RKO (cell line): ENCODE measurements at regions not wholly inside any gene's neighbourhood (a gene's known extent, or its start where the extent isn't known, plus 50 kb on each side); places are given as distances from the start of the nearest gene placed in this dataset.
"Not testable (repeated sequence)": the region's sequence is repeated elsewhere in the genome, so short reads cannot be mapped to it uniquely, and the experiment has no call there.

Experiments
- DNase-seq: peaks from one replicate; pipeline ENCODE4 v3.0.0-alpha.2; 2016; ENCODE audit warnings: low spot score

DNA sequence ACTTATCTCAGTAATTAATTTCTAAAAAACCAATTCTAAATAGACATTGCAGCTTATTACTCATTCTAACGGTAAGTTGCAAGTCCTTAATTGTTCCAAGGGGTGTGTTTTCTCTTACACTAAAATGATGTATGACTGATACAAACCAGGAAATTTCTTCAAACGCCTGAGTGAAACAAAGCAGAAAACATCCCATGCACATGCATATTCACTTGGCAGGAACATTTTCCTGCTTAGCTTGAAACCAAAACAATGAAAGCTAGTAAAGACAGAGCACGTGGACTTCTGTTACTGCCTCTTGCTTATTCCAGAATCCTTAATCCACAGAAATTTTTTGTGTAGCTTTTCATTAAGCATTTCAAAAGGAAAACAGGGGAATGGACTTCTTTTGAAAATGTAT, 187.7 kb downstream of the MTERF1 start:
- DNase-seq, result no peak

DNA sequence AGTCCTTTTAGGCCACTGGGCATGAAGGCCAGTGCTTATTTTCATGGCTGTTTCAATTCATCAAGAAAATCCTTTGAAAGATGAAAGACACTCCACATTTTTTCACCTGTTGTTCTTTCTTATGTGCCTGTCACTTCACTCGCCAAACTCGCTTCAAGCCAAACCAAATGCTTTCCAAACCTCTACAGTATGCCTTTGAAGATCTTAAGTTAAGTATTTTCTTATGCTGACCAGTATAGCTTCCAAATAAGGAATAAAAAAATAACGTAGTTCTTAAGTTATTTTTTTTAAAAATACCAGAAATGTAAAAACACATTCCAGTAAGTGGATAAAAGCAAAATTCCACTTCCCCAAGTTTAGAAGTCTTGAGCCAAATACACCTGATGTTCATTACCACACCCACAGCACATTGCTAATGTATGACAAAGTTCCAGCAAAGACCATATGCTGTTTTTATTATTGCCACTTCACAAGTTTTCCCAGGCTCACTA, 186.1 kb downstream of the MTERF1 start:
- no peak for DNase-seq

DNA sequence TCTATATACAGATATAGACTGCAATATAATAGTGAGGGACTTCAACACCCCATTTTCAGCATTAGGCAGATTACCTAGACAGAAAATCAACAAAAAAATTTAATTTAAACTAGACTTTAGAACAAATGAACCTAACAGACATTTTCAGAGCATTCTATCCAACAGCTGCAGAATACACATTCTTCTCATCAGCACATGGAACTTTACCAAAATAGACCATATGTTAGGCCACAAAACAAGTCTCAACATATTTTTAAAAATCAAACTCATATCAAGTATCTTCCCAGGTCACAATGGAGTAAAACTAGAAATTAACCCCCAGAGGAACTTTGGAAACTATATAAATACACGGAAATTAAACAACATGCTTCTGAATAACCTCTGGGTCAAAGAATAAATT, 169.6 kb downstream of the MTERF1 start:
- DNase-seq, result no peak

DNA sequence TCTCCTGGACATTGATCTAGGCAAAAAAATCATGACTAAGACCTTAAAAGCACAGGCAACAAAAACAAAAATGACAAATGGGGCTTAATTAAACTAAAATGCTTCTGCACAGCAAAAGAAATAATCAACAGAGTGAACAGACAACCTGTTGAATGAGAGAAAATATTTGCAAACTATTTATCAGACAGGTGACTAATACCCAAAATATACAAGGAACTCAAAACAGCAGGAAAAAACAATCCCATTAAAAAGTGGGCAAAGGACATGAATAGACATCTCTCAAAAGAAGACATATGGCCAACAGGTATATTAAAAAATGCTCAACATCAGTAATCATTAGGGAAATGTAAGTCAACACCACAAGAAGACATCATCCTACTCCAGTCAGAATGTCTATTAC, 166.8 kb downstream of the MTERF1 start:
- no peak for DNase-seq

DNA sequence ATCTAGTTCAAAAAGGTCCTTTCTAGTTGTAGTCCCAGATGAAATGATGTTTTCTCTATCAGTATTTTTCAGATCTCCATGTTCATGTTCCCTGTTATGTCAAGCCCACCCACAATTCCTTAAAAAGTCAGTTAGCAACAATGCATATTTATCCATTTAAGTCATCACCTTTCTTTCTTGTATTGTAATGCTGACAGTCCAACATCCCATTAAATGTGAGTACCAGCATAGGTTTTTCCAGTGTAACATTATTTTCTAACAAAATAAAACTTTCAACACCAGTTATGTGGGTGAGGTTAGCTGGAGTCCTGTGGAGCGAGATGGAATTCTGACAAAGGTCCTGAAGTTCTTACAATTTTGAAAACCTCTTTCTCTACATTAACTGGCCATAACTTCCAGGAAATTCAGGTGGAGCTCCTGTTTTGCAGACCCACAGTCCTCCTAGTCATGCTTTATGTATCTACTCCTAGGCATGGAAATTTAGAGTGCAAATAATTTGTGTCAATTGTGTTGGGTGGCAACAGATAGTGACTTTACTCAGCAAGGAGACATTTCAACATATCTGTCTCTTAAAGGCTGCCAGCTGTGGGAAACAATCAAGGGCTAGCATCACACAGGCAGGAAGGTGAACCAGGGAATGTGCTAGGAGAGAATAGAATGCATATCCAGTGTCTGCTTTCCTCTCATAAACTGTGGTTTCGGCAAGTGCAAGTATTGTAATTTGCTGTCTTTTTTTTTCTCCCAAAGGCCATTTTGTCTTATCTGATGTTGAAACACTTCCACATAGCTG, 162.6 kb downstream of the MTERF1 start:
- no peak for DNase-seq

DNA sequence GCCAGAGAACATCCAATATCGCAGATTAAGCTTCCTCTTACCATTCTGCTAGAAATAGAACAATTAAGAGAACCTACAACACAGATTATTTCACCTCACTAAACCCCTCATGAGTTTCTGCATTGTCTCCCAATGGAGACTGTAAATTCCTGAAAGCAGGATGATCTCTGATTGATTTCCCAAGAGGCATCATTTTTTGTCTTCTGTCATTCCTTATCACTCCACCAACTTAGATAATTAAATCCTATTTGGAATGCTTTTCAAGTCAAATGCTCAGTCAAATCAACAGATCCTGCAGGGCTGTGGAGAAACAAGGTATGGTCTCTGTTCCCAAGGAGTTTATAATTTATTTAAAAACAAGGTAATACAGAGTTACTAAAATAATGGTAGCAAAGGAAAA, 161.5 kb downstream of the MTERF1 start:
- no peak for DNase-seq

DNA sequence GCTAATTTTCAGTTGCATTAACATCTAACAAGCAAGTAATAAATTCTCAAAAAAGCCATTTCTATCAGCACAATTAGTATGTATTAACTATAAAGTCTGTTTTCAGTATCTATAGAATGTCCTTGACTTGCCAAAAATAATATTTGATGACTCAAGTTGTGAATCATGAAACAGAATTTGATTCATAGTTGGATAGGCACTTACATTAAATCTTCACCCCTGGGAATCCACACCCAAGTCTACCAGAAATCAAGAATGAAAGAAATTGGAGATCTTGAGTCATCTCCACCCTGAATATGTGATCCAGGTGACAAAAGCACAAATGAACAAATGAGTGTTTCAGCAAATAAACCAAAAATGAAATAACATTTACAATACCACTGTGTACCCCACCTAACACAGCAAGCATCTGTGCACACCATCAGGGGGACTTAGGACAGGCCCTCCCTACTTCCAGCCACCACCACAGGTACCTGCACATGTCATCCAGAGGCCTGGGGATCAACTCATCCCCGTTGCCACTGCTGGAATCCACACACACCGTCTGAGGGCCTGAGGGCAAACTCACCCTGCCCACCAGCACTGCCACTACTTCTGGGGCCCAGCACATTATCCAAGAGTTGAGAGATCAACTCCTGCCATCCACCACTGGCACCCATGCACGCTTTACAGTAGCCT, 160.1 kb downstream of the MTERF1 start:
- no peak for DNase-seq

DNA sequence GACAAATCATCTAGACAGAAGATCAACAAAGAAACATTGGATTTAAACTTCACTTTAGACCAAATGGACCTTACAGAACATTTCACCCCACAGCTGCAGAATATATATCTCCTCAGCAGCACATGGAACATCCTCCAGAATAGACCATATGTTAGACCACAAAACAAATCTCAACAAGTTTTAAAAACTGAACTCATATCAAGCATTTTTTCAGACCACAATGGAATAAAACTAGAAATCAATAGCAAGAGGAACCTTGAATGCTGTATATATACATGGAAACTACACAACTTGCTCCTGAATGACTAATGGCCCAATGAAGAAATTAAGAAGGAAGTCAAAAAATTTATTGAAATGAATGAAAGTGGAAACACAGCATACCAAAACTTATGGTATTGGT, 157.7 kb downstream of the MTERF1 start:
- no peak for DNase-seq

DNA sequence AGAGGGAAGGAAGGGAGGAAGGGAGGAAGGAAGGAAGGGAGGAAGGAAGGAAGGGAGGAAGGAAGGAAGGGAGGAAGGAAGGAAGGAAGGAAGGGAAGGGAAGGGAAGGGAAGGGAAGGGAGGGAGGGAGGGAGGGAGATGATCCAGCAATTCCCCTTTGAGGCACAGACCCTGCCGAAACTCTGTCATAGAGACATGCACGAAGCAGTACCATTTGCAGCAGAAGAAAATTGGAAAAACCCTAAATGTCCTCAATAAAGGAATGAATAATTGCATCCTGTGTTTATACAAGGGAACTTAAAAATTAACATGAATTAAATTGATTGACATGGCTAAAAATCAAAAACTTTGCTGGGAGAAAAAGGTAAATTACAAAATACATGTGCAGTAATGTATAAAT, 151.5 kb downstream of the MTERF1 start:
- DNase-seq, result not testable (repeated sequence)

DNA sequence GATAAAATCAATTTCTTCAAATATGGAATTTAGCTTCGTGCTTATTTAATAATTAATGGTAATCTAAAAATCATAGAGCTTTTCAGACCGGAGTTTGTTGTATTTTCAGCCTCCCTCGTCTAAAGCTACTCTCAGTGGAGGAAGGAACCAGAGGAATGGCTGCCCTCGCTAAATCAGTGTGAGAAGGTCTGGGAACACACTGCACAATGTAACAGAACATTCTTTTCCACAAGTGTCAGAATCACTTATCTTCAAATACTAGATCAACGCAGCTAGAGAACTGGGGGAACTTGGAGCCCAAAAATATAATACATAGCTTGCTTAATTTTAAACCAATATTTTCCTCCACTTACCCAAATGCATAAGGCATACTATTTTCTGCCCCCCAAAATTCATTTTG, 148.5 kb downstream of the MTERF1 start:
- DNase-seq, result no peak

DNA sequence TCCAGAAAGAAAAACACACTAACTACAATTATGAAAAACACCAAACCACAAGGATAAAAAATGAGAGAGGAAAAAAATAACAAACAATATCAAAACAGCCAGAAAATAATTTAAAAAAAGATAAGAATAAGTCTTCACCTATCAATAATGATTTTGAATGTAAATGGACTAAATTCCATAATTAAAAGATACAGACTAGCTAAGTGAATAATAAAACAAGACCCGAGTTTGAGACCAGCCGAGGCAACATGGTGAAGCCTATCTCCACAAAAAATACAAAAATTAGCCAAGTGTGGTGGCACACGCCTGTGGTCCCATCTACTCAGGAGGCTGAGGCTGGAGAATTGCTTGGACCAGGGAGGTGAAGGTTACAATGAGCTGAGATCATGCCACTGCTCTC, 131.1 kb downstream of the MTERF1 start:
- DNase-seq, result no peak

DNA sequence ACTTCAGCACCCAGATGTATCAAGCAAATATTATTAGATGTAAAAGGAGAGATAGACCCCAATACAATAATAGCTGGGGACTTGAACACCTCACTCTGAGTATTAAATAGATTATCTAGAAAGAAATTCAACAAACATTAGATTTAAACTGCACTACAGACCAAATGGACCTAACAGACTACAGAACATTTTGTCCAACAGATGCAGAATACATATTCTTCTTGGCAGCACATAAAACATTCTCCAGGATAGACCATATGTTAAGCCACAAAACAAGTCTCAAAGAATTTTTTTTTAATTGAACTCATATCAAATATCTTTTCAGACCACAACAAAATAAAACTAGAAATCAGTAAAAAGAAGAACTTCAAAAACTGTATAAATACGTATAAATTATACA, 130.4 kb downstream of the MTERF1 start:
- no peak for DNase-seq

DNA sequence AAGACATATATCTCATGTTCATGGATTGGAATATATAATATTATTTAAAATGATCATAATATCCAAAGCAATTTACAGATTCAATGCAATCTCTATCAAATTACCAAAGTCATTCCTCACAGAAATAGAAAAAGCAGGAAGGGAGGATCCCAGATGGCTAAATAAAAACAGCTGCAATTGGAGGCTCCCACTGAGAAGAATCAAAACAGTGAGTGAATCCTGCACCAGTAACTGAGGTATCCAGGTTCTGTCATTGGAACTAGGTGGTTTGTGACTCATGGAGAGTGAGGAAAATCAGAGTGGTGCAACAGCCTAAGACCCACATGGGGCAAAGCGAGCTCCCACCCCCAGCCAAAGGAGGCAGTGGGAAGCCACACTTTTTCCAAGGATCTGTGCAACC, 128.4 kb downstream of the MTERF1 start:
- DNase-seq, result no peak

DNA sequence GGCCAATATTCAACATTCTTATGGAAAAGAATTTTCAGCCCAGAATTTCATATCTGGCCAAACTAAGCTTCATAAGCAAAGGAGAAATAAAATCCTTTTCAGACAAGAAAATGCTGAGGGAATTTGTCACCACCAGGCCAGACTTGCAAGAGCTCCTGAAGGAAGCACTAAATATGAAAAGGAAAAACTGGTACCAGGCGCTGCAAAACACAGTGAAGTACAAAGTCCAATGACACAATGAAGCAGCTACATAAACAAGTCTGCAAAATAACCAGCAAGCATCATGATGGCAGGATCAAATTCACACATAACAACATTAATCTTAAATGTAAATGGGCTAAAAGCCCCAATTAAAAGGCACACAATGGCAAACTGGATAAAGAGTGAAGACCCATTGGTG, 126.2 kb downstream of the MTERF1 start:
- not testable (repeated sequence) for DNase-seq

DNA sequence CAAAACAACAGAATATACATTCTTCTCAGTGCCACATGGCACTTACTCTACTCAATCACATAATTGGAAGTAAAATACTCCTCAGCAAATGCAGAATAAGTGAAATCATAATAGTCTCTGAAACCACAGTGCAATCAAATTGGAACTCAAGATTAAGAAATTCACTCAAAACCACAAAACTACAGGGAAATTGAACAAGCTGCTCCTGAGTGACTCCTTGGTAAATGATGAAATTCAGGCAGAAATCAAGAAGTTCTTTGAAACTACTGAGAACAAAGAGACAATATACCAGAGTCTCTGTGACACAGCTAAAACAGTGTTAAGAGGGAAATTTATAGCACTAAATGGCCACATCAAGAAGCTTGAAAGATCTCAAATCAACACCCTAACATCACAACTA, 125.4 kb downstream of the MTERF1 start:
- not testable (repeated sequence) for DNase-seq

DNA sequence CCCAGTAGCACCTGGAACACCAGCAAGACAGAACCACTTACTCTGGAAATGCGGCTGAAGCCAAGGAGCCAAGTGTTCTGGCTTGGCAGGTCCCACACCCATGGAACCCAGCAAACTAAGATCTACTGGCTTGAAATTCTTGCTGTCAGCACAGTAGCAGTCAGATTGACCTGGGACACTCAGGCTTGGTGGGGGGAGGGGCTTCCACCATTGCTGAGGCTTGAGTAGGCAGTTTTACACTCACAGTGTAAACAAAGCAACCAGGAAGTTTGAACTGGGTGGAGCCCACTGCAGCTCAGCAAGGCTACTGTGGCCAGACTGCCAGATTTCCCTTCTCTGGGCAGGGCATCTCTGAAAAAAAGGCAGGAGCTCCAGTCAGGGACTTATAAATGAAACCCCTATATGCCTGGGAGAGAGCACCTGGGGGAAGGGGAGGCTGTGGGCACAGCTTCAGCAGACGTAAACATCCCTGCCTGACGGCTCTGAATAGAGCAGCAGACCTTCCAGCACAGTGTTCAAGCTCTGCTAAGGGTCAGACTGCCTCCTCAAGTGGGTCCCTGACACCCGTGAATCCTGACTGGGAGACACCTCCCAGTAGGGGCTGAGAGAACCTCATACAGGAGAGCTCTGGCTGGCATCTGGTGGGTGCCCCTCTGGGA, 121.2 kb downstream of the MTERF1 start:
- no peak for DNase-seq

DNA sequence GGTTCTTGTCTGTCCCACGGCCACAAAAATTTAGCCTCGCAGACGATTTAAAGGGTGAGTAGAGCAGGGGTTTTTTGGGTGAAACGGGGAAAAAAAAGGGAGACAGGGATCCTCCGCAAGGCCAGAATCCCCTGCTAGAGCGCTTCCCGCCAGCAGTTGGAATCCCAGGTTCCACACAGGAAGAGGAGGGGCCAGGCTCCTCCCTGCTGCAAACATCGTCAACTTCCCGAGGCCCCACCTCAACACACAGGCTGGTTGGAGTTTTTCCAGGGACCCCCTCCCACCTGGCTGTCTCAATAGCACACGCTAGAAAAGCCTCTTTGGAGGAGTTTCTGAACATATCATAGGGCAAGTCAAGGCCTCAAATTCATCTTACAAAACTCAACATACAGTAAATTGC, 112.7 kb downstream of the MTERF1 start:
- DNase-seq, result no peak

DNA sequence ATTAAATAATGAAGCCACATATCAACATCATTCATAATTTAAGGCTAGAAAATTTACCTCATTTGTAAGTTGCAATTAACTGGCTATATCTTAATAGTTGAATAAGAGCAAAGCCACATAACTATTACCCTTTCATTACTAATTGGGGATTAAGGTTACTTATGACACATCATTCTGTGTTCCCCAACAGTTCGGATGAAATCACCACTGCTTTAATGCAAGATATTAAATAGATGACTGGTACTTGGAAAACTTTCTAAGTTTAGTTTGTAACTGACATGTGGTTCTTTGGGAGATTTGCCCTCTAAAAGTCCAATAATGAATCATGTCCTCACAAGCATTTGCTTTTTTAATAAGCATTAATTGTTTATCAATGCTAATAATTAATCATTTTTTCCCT, 109.1 kb downstream of the MTERF1 start:
- DNase-seq, result peak; percentile 8

DNA sequence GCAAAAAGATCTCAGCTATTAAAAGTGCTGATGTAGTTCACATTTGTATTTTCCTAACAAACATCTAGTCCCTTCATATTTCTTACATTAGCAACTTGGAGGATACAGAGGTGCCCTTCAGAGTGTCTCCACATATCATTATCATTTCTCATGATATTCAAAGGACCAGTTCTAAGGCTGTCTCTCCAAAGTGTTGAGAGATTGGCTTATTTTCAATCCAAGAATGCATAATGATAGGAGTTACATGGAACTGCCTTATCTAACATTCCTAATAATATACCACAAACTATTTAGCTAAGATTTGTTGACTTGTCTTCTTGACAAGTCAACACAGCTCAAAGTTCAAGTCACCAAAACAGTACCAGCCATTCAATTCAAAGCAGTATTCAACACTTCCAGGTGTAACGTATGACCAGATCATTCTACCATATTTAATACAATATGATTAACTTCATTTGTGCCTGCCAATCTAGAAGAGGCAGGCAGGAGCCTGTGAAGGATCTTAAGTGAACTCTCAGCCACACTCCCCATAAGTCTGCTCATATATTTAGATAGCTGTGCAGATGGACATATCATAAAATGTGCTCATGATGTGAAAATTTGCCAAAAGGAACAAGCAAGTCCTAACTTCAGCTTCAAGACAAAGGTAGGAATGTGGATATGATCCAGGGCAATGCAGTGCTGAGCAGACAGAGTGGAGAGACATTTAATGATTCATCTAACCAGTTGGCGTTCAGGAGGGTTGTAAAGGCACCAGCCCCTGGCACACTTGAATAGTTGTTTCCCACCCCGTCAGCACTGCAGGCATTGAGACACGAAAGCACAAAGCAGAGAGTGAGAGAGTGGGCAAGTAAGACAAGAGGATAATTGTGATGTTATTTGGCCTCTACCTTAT, 108.3 kb downstream of the MTERF1 start:
- no peak for DNase-seq

DNA sequence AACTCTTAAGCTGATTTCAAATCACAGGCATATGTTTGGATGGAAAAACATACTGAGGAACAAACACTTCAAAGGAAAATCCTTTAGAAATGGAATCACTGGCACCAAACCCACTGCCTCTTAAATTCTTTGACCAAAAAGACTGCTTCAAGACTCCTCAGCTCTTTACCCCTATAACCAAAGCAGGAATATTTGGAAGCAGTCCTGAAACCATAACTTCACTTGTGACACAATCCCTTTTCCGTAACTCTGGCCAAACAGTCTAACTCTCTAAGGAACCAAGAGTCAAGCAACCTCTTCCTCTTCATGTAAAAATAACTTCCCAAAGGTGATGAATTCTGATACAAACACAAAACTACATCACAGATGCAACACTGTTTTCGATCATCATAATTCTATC, 104.3 kb downstream of the MTERF1 start:
- no peak for DNase-seq

DNA sequence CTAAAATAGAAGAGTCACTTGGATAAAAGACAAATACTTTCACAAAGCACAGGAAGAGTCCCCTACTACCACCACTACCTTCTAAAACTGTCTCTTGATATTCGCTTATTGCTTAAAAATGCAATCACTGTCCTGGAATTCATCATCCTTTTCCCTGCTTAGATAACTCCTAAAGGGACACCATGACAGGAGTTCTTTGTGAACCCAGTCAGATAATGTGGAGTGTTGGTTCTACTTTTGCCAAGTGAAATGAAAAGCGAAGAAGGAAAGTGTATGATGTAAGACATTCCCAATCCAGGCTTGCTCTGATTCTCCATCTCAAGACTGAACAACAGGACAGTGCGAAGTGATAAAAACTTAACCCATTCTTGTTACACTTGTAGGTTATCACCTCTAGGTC, 103.0 kb downstream of the MTERF1 start:
- DNase-seq, result no peak

DNA sequence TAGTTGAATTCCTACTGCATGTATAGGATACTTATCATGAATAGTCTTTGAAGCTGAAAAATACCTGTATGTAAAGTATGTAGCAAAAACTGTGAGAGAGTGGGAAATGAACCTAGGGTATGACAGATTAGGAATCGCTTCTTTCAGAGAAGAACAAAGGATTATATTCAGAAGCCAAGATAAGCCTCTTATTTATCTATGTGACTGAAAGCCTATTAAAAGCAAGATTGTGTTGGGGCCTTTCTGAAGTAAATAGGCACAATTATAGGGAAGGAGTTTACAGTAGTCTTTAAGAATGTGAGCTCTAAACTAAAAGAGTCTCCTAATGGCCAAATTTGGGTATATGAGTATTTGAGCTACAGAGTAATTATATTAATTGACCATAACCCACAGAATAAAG, 102.1 kb downstream of the MTERF1 start:
- no peak for DNase-seq
